ENCODE measurements at regions not wholly inside any gene's neighbourhood (a gene's known extent, or its start where the extent isn't known, plus 50 kb on each side); places are given as distances from the start of the nearest gene placed in this dataset.

GRCh38 chr7:41130561-41131236 lies 572.2 kb downstream of the INHBA start:
- DNase-seq (ENCODE audit: low read depth): no peak

GRCh38 chr7:41130086-41130485 lies 572.8 kb downstream of the INHBA start:
- no peak for DNase-seq (ENCODE audit: low read depth)

GRCh38 chr7:41125343-41125742 lies 577.5 kb downstream of the INHBA start:
- no peak for DNase-seq (ENCODE audit: low read depth)

- no peak for DNase-seq (ENCODE audit: low read depth)
Measured at GRCh38 chr7:41122256-41122987, 580.5 kb downstream of the INHBA start.

- DNase-seq (ENCODE audit: low read depth): no peak
Measured at GRCh38 chr7:41121228-41121627, 581.7 kb downstream of the INHBA start.

GRCh38 chr7:41118486-41118885 lies 584.4 kb downstream of the INHBA start:
- DNase-seq (ENCODE audit: low read depth): no peak

- no peak for DNase-seq (ENCODE audit: low read depth)
Measured at GRCh38 chr7:41117431-41117830, 585.5 kb downstream of the INHBA start.

GRCh38 chr7:41116817-41117216 lies 586.1 kb downstream of the INHBA start:
- no peak for DNase-seq (ENCODE audit: low read depth)

- DNase-seq (ENCODE audit: low read depth): no peak
Measured at GRCh38 chr7:41116337-41116736, 586.6 kb downstream of the INHBA start.

GRCh38 chr7:41114691-41115090 lies 588.2 kb downstream of the INHBA start:
- no peak for DNase-seq (ENCODE audit: low read depth)

GRCh38 chr7:41114131-41114530 lies 588.8 kb downstream of the INHBA start:
- no peak for DNase-seq (ENCODE audit: low read depth)

GRCh38 chr7:41113719-41114118 lies 589.2 kb downstream of the INHBA start:
- DNase-seq (ENCODE audit: low read depth): no peak

GRCh38 chr7:41110186-41110585 lies 592.7 kb downstream of the INHBA start:
- no peak for DNase-seq (ENCODE audit: low read depth)

GRCh38 chr7:41108821-41109220 lies 594.1 kb downstream of the INHBA start:
- no peak for DNase-seq (ENCODE audit: low read depth)

- DNase-seq (ENCODE audit: low read depth): no peak
Measured at GRCh38 chr7:41107938-41108448, 594.9 kb downstream of the INHBA start.

- no peak for DNase-seq (ENCODE audit: low read depth)
Measured at GRCh38 chr7:41107330-41107937, 595.5 kb downstream of the INHBA start.

GRCh38 chr7:41104631-41105030 lies 598.3 kb downstream of the INHBA start:
- peak; percentile 51 for DNase-seq (ENCODE audit: low read depth)

- DNase-seq (ENCODE audit: low read depth): no peak
Measured at GRCh38 chr7:41103331-41103730, 599.6 kb downstream of the INHBA start.

GRCh38 chr7:41098846-41099245 lies 604.0 kb downstream of the INHBA start:
- no peak for DNase-seq (ENCODE audit: low read depth)

- DNase-seq (ENCODE audit: low read depth): no peak
Measured at GRCh38 chr7:41098402-41098801, 604.5 kb downstream of the INHBA start.

- peak; percentile 69 for DNase-seq (ENCODE audit: low read depth)
Measured at GRCh38 chr7:41097501-41097900, 605.4 kb downstream of the INHBA start.

GRCh38 chr7:41096917-41097316 lies 606.0 kb downstream of the INHBA start:
- peak; percentile 66 for DNase-seq (ENCODE audit: low read depth)

- DNase-seq (ENCODE audit: low read depth): no peak
Measured at GRCh38 chr7:41093141-41093540, 609.7 kb downstream of the INHBA start.
